ENCODE measurements at regions not wholly inside any gene's neighbourhood (a gene's known extent, or its start where the extent isn't known, plus 50 kb on each side); places are given as distances from the start of the nearest gene placed in this dataset.

DNA sequence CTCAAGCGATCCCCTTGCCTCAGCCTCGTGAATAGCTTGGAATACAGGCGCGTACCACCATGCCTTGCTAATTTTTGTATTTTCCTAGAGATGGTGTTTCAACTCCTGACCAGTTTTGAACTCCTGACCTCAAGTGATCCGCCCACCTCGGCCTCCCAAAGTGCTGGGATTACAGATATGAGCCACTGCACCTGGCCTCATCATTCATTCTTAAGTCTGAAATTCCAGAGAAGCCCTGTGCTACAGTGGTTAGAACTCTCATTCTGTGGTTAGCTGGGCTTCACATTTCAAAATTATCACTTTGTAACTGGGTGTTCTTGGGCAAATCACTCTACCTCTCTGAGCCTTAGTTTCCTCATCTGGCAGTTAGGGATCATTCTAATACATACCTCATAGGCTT, 86.1 kb upstream of the POU3F1 start:
- no peaks in the 10 kb centered on the region for H3K79me2 ChIP-seq (ENCODE audit: control insufficient read depth, insufficient read depth, low read length, unreplicated experiment)
- no peak overlapping the region for H2AFZ ChIP-seq (ENCODE audit: low read length, unreplicated experiment)
- no peak overlapping the region for H3K27ac ChIP-seq (ENCODE audit: low read depth, low read length)
- no peaks in the 10 kb centered on the region for H3K36me3 ChIP-seq (ENCODE audit: insufficient read depth, low read length)
- peaks cover 48% of the 10 kb centered on the region for H3K27me3 ChIP-seq (ENCODE audit: insufficient read depth, low read length)
- H3K4me3 ChIP-seq (ENCODE audit: low read depth, low read length): no peak overlapping the region
- peaks cover 3% of the 10 kb centered on the region for H3K4me1 ChIP-seq (ENCODE audit: control insufficient read depth, insufficient read depth, low read length, unreplicated experiment)

DNA sequence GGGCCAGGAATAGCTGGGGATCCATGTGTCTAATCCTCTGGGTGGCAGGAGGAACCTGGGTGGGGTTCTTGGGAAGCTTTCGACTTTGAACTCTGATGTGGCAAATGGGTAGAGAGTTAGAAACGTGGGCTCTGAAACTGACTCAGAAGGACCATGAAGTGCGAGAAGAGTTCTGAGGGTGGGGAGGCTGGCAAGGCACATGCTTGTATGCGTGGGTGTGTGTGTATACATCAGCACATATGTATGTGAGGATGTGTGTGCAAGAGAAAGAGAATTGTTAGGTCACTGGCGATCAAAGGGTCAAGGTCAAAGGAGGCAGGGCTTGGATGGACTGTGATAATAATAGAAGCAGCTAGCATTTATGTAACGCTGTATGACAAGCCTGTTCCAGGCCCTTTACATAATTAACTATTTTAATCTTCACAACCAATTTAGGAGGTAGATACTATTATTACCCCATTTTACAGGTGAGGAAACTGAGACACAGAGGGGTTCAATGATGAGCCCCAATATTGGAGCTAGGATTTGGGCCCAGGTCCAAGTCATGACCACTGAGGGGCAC, 84.5 kb upstream of the POU3F1 start:
- no peaks in the 10 kb centered on the region for H3K79me2 ChIP-seq (ENCODE audit: control insufficient read depth, insufficient read depth, low read length, unreplicated experiment)
- no peak overlapping the region for H2AFZ ChIP-seq (ENCODE audit: low read length, unreplicated experiment)
- no peaks in the 10 kb centered on the region for H3K36me3 ChIP-seq (ENCODE audit: insufficient read depth, low read length)
- H3K4me3 ChIP-seq (ENCODE audit: low read depth, low read length): no peak overlapping the region
- peaks cover 40% of the 10 kb centered on the region for H3K27me3 ChIP-seq (ENCODE audit: insufficient read depth, low read length)
- H3K27ac ChIP-seq (ENCODE audit: low read depth, low read length): no peak overlapping the region
- H3K4me1 ChIP-seq (ENCODE audit: control insufficient read depth, insufficient read depth, low read length, unreplicated experiment): peaks cover 3% of the 10 kb centered on the region

DNA sequence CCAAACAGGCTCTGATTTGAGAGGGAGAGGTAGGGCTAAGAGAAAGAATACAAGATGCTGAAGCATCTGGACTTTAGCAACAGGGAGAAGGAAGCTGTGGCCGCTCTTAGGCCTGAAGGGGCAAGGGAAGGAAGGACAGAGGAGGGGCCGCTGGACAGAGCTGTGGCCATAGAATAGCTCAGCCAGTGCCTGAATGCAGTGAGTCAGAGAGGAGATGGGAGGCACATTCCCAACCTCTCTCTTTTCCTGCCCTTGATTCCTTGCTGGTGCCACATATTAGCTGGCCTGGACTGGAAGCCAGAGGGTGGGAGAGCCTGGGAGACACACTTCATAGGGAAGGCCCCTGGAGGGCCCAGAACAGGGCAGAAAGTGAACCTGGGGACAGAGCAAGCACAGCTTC, 83.4 kb upstream of the POU3F1 start:
- no peak overlapping the region for H3K4me3 ChIP-seq (ENCODE audit: low read depth, low read length)
- peaks cover 3% of the 10 kb centered on the region for H3K4me1 ChIP-seq (ENCODE audit: control insufficient read depth, insufficient read depth, low read length, unreplicated experiment)
- no peak overlapping the region for H3K27ac ChIP-seq (ENCODE audit: low read depth, low read length)
- H3K79me2 ChIP-seq (ENCODE audit: control insufficient read depth, insufficient read depth, low read length, unreplicated experiment): no peaks in the 10 kb centered on the region
- H3K27me3 ChIP-seq (ENCODE audit: insufficient read depth, low read length): peaks cover 29% of the 10 kb centered on the region
- no peaks in the 10 kb centered on the region for H3K36me3 ChIP-seq (ENCODE audit: insufficient read depth, low read length)
- no peak overlapping the region for H2AFZ ChIP-seq (ENCODE audit: low read length, unreplicated experiment)

DNA sequence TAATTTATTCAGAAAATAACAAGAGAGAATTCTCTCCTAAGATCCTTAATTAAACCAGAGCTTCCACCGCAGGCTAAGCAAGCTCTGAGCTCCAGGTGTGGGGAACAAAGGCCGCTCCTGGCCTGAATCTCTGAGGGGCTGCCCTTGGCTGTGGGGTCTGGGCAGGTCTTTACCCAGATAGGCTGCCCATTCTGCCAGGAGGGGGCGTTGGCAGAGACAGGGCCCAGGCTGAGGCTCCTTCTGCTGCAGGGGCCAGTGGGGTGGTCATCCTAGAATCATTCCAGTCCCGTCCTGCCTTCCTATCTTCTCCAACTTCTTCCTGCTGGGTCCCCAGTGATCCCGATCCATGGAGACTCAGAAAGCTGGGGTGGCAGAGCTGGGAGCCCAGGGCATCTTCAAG, 82.9 kb upstream of the POU3F1 start:
- Histone ChIP-seq H3K79me2 (ENCODE audit: control insufficient read depth, insufficient read depth, low read length, unreplicated experiment) (no peaks in the 10 kb centered on the region), H3K27ac (ENCODE audit: low read depth, low read length) (no peak overlapping the region), H3K36me3 (ENCODE audit: insufficient read depth, low read length) (no peaks in the 10 kb centered on the region), H3K4me3 (ENCODE audit: low read depth, low read length) (no peak overlapping the region), H2AFZ (ENCODE audit: low read length, unreplicated experiment) (no peak overlapping the region), H3K27me3 (ENCODE audit: insufficient read depth, low read length) (peaks cover 24% of the 10 kb centered on the region), H3K4me1 (ENCODE audit: control insufficient read depth, insufficient read depth, low read length, unreplicated experiment) (peaks cover 3% of the 10 kb centered on the region)

DNA sequence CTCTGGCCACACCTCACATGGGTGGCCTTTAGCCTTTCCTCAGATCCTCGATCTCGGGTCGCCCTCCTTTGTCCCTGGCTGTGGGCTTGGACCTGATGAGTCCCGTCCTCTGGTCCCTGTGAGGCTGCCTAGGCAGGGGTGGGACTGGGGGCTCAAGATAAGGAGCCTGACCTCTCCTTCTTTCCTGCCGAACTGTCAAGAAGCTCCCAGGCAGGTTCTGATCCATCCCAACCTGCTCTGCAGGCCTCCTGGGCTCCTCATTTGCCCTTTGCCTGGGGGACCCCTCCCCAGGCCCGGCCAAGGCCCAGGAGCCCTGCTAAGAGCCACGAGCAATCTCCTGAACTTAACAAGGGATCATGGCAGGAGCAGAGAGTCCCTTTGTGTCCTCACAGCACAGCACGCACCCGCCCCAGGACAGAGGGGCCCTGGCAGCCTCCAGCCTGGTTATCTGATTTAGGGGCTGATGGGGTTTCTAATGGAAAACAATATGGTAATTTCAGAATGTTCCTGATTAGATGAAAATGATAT, 82.4 kb upstream of the POU3F1 start:
- H3K79me2 ChIP-seq (ENCODE audit: control insufficient read depth, insufficient read depth, low read length, unreplicated experiment): no peaks in the 10 kb centered on the region
- no peak overlapping the region for H2AFZ ChIP-seq (ENCODE audit: low read length, unreplicated experiment)
- H3K27ac ChIP-seq (ENCODE audit: low read depth, low read length): no peak overlapping the region
- H3K36me3 ChIP-seq (ENCODE audit: insufficient read depth, low read length): no peaks in the 10 kb centered on the region
- H3K27me3 ChIP-seq (ENCODE audit: insufficient read depth, low read length): peaks cover 19% of the 10 kb centered on the region
- H3K4me1 ChIP-seq (ENCODE audit: control insufficient read depth, insufficient read depth, low read length, unreplicated experiment): peaks cover 3% of the 10 kb centered on the region
- no peak overlapping the region for H3K4me3 ChIP-seq (ENCODE audit: low read depth, low read length)

DNA sequence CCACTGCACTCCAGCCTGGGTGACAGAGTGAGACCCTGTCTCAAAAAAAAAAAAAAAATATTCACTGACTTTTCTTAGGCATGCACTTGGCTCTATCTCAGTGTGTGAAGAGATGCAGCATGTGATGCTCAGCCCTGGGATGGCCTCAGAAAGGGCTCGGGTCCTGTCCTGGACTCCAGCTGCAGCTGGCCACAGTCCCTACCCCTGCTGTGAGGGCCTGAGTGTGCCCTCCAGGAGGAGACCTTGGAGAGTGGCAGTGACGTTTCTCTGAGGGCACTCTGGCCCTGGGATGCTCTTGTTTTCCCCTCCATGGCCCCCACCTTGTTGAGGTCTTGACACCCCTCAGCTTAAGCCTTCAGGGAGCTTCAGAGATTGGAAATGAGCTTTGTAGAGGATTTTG, 81.9 kb upstream of the POU3F1 start:
- H3K4me1 ChIP-seq (ENCODE audit: control insufficient read depth, insufficient read depth, low read length, unreplicated experiment): peaks cover 3% of the 10 kb centered on the region
- H3K27ac ChIP-seq (ENCODE audit: low read depth, low read length): no peak overlapping the region
- no peaks in the 10 kb centered on the region for H3K36me3 ChIP-seq (ENCODE audit: insufficient read depth, low read length)
- peaks cover 14% of the 10 kb centered on the region for H3K27me3 ChIP-seq (ENCODE audit: insufficient read depth, low read length)
- H3K79me2 ChIP-seq (ENCODE audit: control insufficient read depth, insufficient read depth, low read length, unreplicated experiment): no peaks in the 10 kb centered on the region
- no peak overlapping the region for H3K4me3 ChIP-seq (ENCODE audit: low read depth, low read length)
- H2AFZ ChIP-seq (ENCODE audit: low read length, unreplicated experiment): no peak overlapping the region

DNA sequence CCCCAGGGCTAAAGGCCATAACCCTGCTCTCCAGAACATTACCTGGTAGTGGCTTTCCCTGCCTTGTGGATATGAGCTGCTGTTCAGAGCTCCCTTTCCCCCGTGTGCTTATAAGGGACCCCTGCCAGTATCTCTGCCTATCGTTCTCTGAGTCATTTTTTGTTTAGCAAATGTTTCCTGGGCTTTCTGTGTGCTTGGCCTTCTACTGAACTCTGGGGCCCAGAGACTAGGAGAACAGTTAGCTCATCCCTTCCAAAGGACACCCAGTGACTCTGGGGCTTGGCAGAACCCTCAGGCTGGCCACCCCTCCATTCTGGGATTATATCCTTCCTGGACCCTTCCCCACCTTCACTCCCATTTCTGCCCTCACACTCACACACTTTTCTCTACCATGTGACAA, 80.8 kb upstream of the POU3F1 start:
- Histone ChIP-seq H3K27ac (ENCODE audit: low read depth, low read length) (no peak overlapping the region), H3K36me3 (ENCODE audit: insufficient read depth, low read length) (no peaks in the 10 kb centered on the region), H3K4me3 (ENCODE audit: low read depth, low read length) (no peak overlapping the region), H3K27me3 (ENCODE audit: insufficient read depth, low read length) (peaks cover 3% of the 10 kb centered on the region; the same call in 1 of the 2 replicates), H3K4me1 (ENCODE audit: control insufficient read depth, insufficient read depth, low read length, unreplicated experiment) (no peaks in the 10 kb centered on the region), H2AFZ (ENCODE audit: low read length, unreplicated experiment) (no peak overlapping the region), H3K79me2 (ENCODE audit: control insufficient read depth, insufficient read depth, low read length, unreplicated experiment) (no peaks in the 10 kb centered on the region)

DNA sequence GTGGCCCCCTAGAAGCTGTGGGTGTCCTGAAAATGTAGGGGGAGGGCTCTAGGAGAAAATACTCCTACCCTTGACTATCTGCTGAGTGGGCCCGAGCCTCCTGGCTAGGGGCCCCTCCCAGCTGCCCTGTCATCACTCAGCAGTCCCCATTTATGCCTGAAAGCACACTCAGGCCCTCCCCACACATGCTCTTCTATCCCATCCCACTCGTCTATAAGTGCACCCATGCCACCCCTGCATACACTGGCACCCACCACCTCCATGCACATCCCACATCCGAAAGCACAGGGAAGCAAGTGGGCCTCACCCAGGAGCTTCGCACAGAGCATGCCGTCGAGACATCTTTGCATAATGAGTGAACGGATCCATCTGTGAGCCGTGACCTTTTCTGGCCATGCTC, 80.4 kb upstream of the POU3F1 start:
- Histone ChIP-seq H3K27ac (ENCODE audit: low read depth, low read length) (no peak overlapping the region), H3K27me3 (ENCODE audit: insufficient read depth, low read length) (no peaks in the 10 kb centered on the region; the same call in 1 of the 2 replicates), H3K36me3 (ENCODE audit: insufficient read depth, low read length) (no peaks in the 10 kb centered on the region), H2AFZ (ENCODE audit: low read length, unreplicated experiment) (no peak overlapping the region), H3K4me3 (ENCODE audit: low read depth, low read length) (no peak overlapping the region), H3K79me2 (ENCODE audit: control insufficient read depth, insufficient read depth, low read length, unreplicated experiment) (no peaks in the 10 kb centered on the region), H3K4me1 (ENCODE audit: control insufficient read depth, insufficient read depth, low read length, unreplicated experiment) (no peaks in the 10 kb centered on the region)

DNA sequence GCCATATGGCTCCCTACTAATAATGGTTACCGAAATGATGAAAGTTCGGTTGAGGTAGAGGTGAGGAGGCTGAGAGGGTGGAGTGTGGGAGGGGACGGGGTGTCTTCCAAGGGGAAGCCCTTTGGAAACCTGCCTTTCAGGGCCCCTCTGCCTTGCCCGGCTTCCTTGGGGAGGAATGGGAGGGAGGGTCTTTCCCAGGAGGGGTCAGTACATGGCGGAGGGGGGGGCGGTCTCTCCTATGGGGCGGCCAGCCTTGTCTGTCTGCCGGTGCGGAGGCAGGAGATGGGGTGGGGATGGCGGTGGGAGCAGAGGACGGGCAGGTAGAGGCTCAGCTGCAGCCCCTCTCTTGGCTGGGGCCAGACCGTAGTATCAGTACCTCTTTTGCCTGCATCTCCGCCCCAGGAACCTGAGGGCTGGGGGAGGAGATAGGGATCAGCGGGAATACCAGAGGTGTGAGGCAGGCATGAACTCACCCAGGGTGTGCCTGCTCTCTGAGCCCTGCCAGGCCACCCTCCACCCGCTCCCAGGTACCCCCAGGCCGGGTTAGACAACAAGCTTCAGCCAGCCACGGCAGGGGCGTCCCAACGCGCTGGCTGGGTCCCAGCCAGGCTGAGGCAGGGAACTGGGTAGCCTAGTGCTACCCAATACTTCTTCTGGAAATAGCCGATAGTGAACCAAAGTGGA, 79.4 kb upstream of the POU3F1 start:
- H3K27ac ChIP-seq (ENCODE audit: low read depth, low read length): no peak overlapping the region
- no peaks in the 10 kb centered on the region for H3K4me1 ChIP-seq (ENCODE audit: control insufficient read depth, insufficient read depth, low read length, unreplicated experiment)
- H3K79me2 ChIP-seq (ENCODE audit: control insufficient read depth, insufficient read depth, low read length, unreplicated experiment): no peaks in the 10 kb centered on the region
- H3K36me3 ChIP-seq (ENCODE audit: insufficient read depth, low read length): no peaks in the 10 kb centered on the region
- no peaks in the 10 kb centered on the region; the same call in 1 of the 2 replicates for H3K27me3 ChIP-seq (ENCODE audit: insufficient read depth, low read length)
- no peak overlapping the region for H3K4me3 ChIP-seq (ENCODE audit: low read depth, low read length)
- H2AFZ ChIP-seq (ENCODE audit: low read length, unreplicated experiment): no peak overlapping the region

DNA sequence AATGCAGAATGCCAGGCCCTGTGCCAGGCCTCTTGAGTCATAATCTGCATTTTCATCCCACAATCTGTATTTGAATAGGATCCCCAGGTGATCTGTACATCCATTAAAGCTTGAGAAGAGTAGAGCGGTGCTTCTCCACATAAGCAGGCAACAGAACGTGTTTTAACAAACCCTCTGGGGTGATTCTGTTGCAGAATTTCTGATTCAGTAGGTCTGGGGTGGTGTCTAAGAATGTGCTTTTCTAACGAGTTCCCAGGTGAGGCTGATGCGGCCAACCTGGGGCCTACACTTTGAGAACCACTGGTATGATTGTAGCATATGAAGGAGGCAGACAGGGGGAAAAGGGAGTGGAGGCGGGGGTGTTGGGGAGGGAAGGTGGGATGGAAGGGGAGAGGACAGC, 78.4 kb upstream of the POU3F1 start:
- H2AFZ ChIP-seq (ENCODE audit: low read length, unreplicated experiment): no peak overlapping the region
- no peaks in the 10 kb centered on the region for H3K36me3 ChIP-seq (ENCODE audit: insufficient read depth, low read length)
- H3K79me2 ChIP-seq (ENCODE audit: control insufficient read depth, insufficient read depth, low read length, unreplicated experiment): no peaks in the 10 kb centered on the region
- H3K27ac ChIP-seq (ENCODE audit: low read depth, low read length): no peak overlapping the region
- H3K4me3 ChIP-seq (ENCODE audit: low read depth, low read length): no peak overlapping the region
- no peaks in the 10 kb centered on the region for H3K4me1 ChIP-seq (ENCODE audit: control insufficient read depth, insufficient read depth, low read length, unreplicated experiment)
- no peaks in the 10 kb centered on the region; the same call in 1 of the 2 replicates for H3K27me3 ChIP-seq (ENCODE audit: insufficient read depth, low read length)
